GM12874 (cell line): ENCODE measurements at regions not wholly inside any gene's neighbourhood (a gene's known extent, or its start where the extent isn't known, plus 50 kb on each side); places are given as distances from the start of the nearest gene placed in this dataset.

Source experiments
- TF ChIP-seq, protein P1 (sequence below): IDR thresholded peaks from 2 replicates; pipeline ENCODE4 v1.5.1; 2011; ENCODE audit warnings: low read depth, mild to moderate bottlenecking, control low read depth, low read length, moderate library complexity; ENCODE audit not compliant: insufficient read depth

DNA sequence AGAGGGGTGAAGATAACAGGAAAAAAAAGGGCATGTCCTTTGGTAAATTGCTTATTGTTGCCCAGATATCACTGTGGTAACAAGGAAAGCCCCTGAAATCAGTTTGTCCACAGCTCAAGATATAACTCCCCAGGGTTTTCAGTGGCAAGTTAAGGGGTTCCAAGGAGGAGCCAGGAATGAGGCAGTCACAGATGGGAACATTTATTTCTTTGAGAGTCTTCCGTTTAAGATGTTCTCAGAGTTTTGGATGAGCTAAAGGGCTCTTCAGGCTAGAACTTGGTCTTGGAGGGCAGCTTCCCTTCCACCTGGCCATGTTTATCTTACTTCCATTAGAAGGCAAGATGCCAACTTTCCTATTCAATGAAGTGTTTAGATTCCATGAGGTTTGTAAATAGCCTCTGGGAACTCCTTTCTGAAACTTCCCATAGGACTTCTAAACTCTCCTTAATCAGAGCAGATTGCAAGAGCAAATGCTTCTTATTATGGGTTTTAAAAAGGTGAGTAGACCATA is 277.6 kb upstream of the TNC start:
- TF ChIP-seq, protein P1, sequence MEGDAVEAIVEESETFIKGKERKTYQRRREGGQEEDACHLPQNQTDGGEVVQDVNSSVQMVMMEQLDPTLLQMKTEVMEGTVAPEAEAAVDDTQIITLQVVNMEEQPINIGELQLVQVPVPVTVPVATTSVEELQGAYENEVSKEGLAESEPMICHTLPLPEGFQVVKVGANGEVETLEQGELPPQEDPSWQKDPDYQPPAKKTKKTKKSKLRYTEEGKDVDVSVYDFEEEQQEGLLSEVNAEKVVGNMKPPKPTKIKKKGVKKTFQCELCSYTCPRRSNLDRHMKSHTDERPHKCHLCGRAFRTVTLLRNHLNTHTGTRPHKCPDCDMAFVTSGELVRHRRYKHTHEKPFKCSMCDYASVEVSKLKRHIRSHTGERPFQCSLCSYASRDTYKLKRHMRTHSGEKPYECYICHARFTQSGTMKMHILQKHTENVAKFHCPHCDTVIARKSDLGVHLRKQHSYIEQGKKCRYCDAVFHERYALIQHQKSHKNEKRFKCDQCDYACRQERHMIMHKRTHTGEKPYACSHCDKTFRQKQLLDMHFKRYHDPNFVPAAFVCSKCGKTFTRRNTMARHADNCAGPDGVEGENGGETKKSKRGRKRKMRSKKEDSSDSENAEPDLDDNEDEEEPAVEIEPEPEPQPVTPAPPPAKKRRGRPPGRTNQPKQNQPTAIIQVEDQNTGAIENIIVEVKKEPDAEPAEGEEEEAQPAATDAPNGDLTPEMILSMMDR, result no peak

DNA sequence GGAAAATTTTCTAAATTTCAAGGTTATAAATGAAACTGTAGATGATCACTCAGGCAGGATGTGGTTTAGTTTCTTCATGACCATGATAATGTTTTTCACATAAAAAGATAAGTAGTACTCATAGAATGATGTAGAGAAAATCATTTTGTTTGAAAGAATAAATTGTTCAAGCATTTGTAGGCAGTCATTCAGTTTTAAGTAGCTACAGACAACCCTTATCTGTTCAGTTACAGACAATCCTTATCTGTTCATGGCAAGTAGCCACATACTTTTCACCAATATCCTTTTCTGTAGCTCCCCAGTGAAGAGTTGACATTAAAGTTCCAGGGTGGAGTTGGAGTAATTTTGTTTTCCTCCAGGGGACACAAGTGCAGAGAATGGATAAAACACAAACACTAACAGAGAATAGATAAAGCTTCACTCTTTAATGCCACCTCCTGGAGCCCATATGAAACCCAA is 278.1 kb upstream of the TNC start:
- TF ChIP-seq, protein P1, result no peak

DNA sequence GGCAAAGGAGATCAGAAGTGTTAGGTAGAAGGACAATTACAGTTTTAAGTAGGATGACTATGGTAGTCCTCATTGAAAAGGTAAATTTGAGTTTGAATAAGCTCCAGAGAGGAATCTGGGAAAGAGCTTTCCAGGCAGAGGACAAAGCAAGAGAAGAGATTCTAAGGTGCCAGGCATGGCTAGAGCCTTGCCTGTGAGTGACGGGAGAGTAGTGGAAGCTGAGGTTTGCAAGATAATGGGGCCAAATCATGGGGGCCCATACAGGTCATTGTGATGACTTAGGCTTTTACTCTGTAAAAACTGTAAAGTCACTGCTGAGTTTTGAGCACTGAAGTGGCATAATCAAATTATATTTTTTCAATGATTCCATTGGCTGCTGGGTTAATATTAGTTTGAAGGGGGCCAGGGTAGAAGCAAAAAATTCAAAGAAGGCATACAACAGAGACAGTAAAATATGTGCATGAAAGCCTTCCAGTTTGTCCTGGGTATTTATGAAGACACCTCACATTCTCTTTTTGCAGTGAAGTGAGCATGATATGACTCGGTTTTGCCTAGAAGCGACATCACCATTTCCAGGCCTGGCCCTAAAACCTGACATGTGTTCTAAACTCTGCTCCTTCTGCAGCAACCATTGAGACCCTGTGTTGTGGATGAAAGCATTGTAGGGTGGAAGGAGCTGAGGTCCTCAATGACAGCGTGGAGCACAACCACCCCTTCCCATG is 279.8 kb upstream of the TNC start:
- TF ChIP-seq, protein P1, result no peak

DNA sequence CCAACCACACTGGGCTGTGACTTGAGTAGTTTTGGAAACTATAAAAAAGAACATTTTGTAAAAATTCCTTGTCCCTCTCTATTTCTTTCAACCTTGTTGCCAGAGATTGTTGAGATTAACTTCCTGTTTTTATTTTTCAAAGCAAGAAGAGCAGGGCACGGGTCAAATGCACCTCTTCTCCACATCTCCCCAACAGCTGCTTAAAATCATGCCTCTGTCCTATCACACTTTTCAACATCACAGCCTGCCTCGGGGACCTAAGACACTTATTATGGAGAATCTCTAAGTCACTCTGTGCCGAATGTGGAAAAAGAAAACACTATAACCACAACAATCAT is 280.3 kb upstream of the TNC start:
- TF ChIP-seq, protein P1, result no peak

DNA sequence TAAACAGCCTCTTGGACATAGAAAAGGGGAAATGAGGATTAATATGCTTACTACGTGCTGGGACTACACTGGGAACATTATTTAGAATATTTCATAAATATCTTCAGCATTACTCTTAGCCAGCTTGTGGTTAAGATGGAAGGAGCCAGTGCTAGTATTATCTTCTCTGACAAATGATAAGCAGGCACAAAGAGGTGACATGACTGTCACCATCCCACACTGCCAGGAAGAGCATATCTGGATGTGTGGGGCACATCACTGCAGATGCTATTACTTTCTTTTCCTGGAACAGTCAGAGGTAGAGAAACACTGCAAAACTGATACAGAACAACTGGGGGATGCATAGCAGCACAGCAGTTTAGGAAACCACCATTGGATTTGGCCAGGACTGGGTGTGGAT is 281.0 kb upstream of the TNC start:
- TF ChIP-seq, protein P1, result no peak

DNA sequence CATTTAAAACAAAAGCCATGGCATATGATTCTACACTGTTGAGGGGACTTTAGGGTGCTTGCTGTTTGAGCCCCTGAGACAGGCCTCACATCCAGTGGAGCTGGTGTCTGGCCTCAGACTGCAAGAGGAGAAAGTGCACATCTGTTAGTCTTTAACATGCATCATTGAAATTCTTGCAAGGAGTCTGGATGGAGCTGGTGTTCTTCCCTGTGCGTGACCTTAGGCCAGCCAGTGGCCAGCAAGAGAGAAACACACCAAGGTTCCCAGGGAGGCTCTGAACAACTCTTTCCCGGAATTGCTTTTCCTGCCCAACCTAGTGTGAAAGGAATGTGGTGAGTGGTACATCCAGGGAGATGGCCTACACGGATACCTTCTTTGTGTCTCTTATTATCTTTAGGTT is 282.8 kb upstream of the TNC start:
- TF ChIP-seq, protein P1, result no peak

DNA sequence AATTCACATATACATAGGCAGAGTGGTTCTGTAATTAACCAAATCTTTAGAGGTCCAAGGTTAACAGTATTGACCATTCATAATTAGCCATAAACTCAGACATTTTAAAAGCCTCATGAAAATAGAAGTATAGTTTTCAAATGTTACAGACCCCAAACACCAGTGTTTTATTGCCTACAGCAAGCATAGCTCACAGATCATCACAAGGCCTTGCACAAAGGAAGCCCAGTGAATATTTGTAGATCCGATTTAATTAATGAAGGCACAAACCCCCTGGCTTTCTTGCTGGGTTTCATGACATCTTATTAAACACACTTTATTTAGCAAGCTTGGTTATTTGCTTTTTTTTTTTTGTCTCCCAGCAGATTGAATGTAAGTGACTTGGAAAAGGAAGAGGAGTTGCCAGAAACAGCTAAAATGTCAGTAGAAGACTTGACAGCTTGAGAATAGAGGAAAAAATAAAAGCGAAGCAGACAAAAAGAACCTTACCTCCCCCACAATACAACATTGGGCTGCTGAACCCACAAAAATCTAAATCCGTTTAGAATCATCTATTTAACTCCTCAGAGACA is 283.9 kb upstream of the TNC start:
- TF ChIP-seq, protein P1, result no peak
